Adrenal gland (tissue), 9 donors: ENCODE measurements at regions not wholly inside any gene's neighbourhood (a gene's known extent, or its start where the extent isn't known, plus 50 kb on each side); places are given as distances from the start of the nearest gene placed in this dataset.

Source experiments
- DNase-seq, 7 donors: peaks; one replicate each; pipeline ENCODE4 v3.0.0-alpha.2; 2019 to 2020
- H3K27ac ChIP-seq, 5 donors: fragments of 200-600 bp; sonication (generic) in 4 of 5; 1 replicate in 3 of 5; 2 replicates in 2 of 5; pipeline versions ENCODE4 v1.5.1 to v1.8.0; 2016 to 2020; ENCODE audit warnings: mild to moderate bottlenecking in 1 of 5
- H3K27me3 ChIP-seq: fragments of 200-600 bp; 2 replicates; pipeline ENCODE4 v1.8.0; 2021
- H3K36me3 ChIP-seq, 2 donors: fragments of 200-600 bp; replicated peaks in 1 of 2; 1 replicate in 1 of 2; 2 replicates in 1 of 2; pipeline versions ENCODE4 v1.5.1 to v1.8.0; 2018 to 2022
- H3K4me1 ChIP-seq, 2 donors: fragments of 200-600 bp; replicated peaks in 1 of 2; 1 replicate in 1 of 2; 2 replicates in 1 of 2; pipeline versions ENCODE4 v1.5.1 to v1.8.0; 2018 to 2021
- H3K4me3 ChIP-seq, 4 donors: fragments of 200-600 bp; sonication (generic) in 3 of 4; one replicate each; pipeline ENCODE4 v1.5.1; 2016 to 2018
- H3K9me3 ChIP-seq, 3 donors: fragments of 200-600 bp; sonication (generic) in 1 of 3; replicated peaks in 1 of 3; 1 replicate in 2 of 3; 2 replicates in 1 of 3; pipeline versions ENCODE4 v1.5.1 to v1.8.0; 2016 to 2021
- POLR2A ChIP-seq, 2 donors: fragments of 450-650 bp; IDR thresholded peaks; one replicate each; pipeline ENCODE4 v1.6.1; 2017; ENCODE audit warnings: antibody characterized with exemption in 2 of 2, mild to moderate bottlenecking in 2 of 2, moderate library complexity in 1 of 2
- WGBS, 4 donors: extraction: QIAGEN DNeasy Blood & Tissue Kit in 2 of 4; methylation state at CpG; one replicate each; pipeline versions ENCODE4 v1.1.5 to v1.1.7; 2013 to 2017; 5-methylcytosine and 5-hydroxymethylcytosine counted together
- intact Hi-C, 2 donors: fragments of 100-400 bp; cut with DNase I; formaldehyde crosslinking; loops; one replicate each; pipeline versions ENCODE4 v1.14.1 to v1.15.0; 2022 to 2023
- TF ChIP-seq, protein P1 (sequence below), 6 experiments: fragments of 450-650 bp in 4 of 6; fragments of 200-600 bp in 2 of 6; sonication (generic) in 1 of 6; IDR thresholded peaks; 1 replicate in 5 of 6; 2 replicates in 1 of 6; pipeline versions ENCODE4 v1.5.1 to v1.8.0; 2016 to 2021; ENCODE audit warnings: antibody characterized with exemption in 6 of 6, mild to moderate bottlenecking in 2 of 6, moderate library complexity in 1 of 6
- donor health status: healthy with polysubstance abuse.
- donor health status: Bipolar disorder and iron deficiency.
- donor health status: DM: yes; HTN: yes; CAD: no.
- donor health status: DM: no; HTN: no; CAD: no.
- donor health status: DM: no; HTN: no; CAD: no.

DNA sequence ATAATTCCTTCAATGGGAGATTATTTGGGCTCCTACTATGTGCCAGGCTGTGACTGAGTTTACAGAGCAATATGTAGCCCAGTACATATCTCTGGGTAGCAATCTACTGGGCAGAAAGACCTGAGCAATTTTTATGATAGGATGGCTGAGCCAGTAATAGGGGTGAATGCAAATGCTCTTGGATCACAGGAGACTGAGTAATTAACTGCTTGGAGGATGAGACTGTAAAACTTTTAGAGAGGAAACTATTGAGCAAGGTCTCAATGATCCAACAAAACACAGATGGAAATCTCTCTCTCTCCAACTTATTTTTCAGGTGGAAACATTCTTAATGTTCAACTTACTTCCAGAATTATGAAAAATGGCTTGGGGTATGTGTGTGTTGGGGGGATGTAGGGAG, 402.2 kb downstream of the AEBP2 start:
- Histone ChIP-seq H3K9me3 (no peaks in the 10 kb centered on the region), H3K4me1 (peaks cover 0 to 1% of the 10 kb centered on the region in 2 donors), H3K27ac (no peak overlapping the region), H3K36me3 (no peaks in the 10 kb centered on the region), H3K4me3 (no peak overlapping the region), H3K27me3 (no peaks in the 10 kb centered on the region)
- no peak for DNase-seq
- TF ChIP-seq, protein P1, sequence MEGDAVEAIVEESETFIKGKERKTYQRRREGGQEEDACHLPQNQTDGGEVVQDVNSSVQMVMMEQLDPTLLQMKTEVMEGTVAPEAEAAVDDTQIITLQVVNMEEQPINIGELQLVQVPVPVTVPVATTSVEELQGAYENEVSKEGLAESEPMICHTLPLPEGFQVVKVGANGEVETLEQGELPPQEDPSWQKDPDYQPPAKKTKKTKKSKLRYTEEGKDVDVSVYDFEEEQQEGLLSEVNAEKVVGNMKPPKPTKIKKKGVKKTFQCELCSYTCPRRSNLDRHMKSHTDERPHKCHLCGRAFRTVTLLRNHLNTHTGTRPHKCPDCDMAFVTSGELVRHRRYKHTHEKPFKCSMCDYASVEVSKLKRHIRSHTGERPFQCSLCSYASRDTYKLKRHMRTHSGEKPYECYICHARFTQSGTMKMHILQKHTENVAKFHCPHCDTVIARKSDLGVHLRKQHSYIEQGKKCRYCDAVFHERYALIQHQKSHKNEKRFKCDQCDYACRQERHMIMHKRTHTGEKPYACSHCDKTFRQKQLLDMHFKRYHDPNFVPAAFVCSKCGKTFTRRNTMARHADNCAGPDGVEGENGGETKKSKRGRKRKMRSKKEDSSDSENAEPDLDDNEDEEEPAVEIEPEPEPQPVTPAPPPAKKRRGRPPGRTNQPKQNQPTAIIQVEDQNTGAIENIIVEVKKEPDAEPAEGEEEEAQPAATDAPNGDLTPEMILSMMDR (IDR thresholded peaks at IDR 0.05), result no peak
- no peak for TF ChIP-seq POLR2A (IDR thresholded peaks at IDR 0.05)
- intact Hi-C loops, result no loop called here

DNA sequence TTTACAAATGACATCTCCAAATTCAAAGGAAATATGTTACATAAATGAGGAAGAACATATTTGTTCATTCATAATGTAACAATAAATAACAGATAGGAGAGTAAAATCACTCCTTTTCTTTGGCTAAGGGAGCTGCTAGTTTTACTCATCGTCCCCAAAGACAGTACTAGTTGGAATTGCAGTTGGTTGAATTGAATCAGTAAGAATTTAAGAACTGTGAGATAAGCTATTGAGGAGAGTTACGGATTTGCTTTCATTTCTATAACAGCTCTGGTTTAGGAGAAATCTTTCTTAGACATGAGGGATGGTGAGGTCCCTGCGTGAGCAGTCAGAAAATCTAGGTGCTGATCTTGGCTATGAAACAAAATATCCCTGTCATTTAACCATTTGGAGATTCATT, 402.8 kb downstream of the AEBP2 start:
- no peaks in the 10 kb centered on the region for H3K27me3 ChIP-seq
- no peak overlapping the region for H3K4me3 ChIP-seq
- no peaks in the 10 kb centered on the region for H3K9me3 ChIP-seq
- H3K4me1 ChIP-seq, result peaks cover 0 to 8% of the 10 kb centered on the region in 2 donors
- 64 to 80% (median 66%) methylated on average over 3 of the region's 3 CpGs for WGBS, 4 donors
- H3K27ac ChIP-seq, result no peak overlapping the region
- TF ChIP-seq POLR2A (IDR thresholded peaks at IDR 0.05), result no peak
- TF ChIP-seq, protein P1 (IDR thresholded peaks at IDR 0.05), result no peak
- intact Hi-C loops, result no loop called here
- DNase-seq, result no peak
- H3K36me3 ChIP-seq, result no peaks in the 10 kb centered on the region

DNA sequence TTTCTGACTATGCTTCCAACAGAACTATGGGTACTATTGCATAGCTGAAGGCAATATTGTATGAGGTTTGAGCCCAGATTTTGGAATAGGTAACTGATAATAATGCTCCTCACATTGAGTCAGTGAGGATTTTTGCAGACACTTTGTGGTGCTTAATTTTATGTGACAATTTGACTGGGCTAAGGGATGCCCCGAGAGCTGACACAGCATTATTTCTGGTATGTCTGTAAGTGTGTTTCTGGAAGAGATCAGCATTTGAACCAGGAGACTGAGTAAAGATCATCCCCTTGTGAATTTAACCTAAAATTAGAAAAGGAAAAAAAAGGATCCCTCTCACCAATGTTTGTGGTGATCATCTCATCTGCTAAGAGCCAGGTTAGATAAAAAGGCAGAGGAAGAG, 404.9 kb downstream of the AEBP2 start:
- H3K36me3 ChIP-seq, result no peaks in the 10 kb centered on the region
- no peak overlapping the region for H3K27ac ChIP-seq
- WGBS, 4 donors, result 89 to 100% (median 93%) methylated on average over 1 of the region's 1 CpG
- no peaks in the 10 kb centered on the region for H3K27me3 ChIP-seq
- H3K4me3 ChIP-seq, result no peak overlapping the region
- H3K4me1 ChIP-seq, result peaks cover 0 to 10% of the 10 kb centered on the region in 2 donors
- no peaks in the 10 kb centered on the region for H3K9me3 ChIP-seq
- no peak for TF ChIP-seq POLR2A (IDR thresholded peaks at IDR 0.05)
- TF ChIP-seq, protein P1 (IDR thresholded peaks at IDR 0.05), result no peak
- DNase-seq, result no peak
- intact Hi-C loops, result no loop called here

DNA sequence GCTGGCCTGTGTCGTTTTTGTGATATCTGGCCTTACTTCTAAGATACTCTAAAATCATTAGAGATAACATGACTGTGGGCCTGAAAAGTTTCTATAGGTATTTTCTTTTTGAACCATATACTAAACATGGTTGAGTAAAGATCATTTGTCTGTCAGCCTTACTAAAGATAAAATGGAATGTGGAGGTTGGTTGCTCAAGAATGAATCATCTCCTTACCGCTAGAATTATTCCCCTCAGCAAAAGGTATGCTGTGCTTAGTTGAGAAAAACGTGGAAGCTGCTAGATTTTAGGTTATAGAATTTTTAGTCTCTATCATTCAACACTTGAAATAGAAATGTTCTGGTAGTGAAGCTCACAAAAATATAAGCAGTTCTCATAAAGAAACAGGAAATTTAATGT, 407.3 kb downstream of the AEBP2 start:
- Histone ChIP-seq H3K36me3 (no peaks in the 10 kb centered on the region), H3K27ac (no peak overlapping the region), H3K27me3 (no peaks in the 10 kb centered on the region), H3K4me1 (peaks cover 0 to 10% of the 10 kb centered on the region in 2 donors), H3K4me3 (no peak overlapping the region), H3K9me3 (no peaks in the 10 kb centered on the region)
- DNase-seq, result no peak
- intact Hi-C loops, result no loop called here
- no peak for TF ChIP-seq POLR2A (IDR thresholded peaks at IDR 0.05)
- 29 to 44% (median 33%) methylated on average over 3 of the region's 3 CpGs for WGBS, 4 donors

DNA sequence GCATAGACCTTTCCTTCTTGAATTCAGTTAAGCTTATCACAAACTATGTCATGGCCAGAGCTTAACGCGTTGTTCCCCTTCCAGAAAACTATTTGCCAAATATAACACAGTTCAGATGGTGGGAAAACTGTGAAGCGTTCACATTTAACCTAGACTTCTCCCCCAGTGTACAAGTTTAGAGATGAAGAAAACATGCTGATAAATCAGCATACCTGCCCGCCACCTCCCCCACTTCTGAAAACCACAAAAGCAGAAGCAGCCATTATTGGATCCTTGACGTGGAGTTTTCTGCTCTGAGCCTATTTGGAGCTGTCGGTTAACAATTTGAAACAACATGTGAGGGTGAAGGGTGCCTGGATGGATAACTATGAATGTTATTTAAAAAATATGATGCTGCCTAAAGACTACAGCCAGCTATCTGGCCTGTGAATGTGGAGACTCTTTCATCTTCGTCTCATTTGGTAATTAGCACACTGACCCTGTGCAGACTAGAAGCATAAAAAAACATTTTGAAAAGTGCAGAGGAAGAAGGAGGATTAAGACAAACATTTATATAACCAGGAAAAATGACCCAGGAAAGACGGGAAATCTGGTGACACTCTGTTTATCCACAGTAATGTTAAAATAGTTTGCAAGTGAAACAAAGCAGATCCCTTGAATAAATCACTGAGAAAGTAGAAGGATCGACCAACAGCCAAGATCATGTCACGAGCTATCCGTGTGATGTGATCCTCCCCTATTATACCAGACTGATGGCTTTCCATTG, 408.2 kb downstream of the AEBP2 start:
- Histone ChIP-seq H3K27me3 (no peaks in the 10 kb centered on the region), H3K36me3 (no peaks in the 10 kb centered on the region), H3K4me3 (no peak overlapping the region), H3K9me3 (no peaks in the 10 kb centered on the region), H3K27ac (peak overlapping the region in 2 of 5 donors; percentile 24 to 33), H3K4me1 (peaks cover 0 to 10% of the 10 kb centered on the region in 2 donors)
- no peak for TF ChIP-seq POLR2A (IDR thresholded peaks at IDR 0.05)
- TF ChIP-seq, protein P1 (IDR thresholded peaks at IDR 0.05), result no peak
- 27 to 40% (median 32%) methylated on average over 11 of the region's 11 CpGs for WGBS, 4 donors
- intact Hi-C loops, result no loop called here
- DNase-seq, result peak in 1 of 7 donors; percentile 21
